ENCODE measurements at regions not wholly inside any gene's neighbourhood (a gene's known extent, or its start where the extent isn't known, plus 50 kb on each side); places are given as distances from the start of the nearest gene placed in this dataset.

GRCh38 chr3:177487635-177488186, 290.4 kb upstream of the TBL1XR1 start:
- TF ChIP-seq ATF3 (CRISPR knock-in tag; conservative IDR thresholded peaks at IDR 0.05) (no peak), CTCF (IDR thresholded peaks at IDR 0.05) (no peak), CREB1 (CRISPR knock-in tag; IDR thresholded peaks at IDR 0.05) (no peak)
